SK-N-SH (cell line): ENCODE measurements at regions not wholly inside any gene's neighbourhood (a gene's known extent, or its start where the extent isn't known, plus 50 kb on each side); places are given as distances from the start of the nearest gene placed in this dataset.
A peak's percentile ranks its signal among the peaks of the same experiment; 100 is the strongest.

Experiments used
- CTCF ChIA-PET: fragments of 300-600, 350-600 bp; formaldehyde crosslinking; extraction: SDS; loops from one replicate; lab custom pipeline; 2021; lab: Yijun Ruan, JAX
- POLR2A ChIA-PET: fragments of 350-600 bp; sonication (Branson Sonifier 250); formaldehyde crosslinking; extraction: SDS; loops from one replicate; lab custom pipeline; 2020; ENCODE audit warnings: antibody characterized with exemption, inconsistent platforms; lab: Yijun Ruan, JAX
- DNase-seq: peaks from one replicate; pipeline ENCODE4 v3.0.0; 2012
- H2AFZ ChIP-seq: fragments of 200-600 bp; sonication (generic); 2 replicates; pipeline ENCODE4 v1.8.1; 2016; ENCODE audit warnings: antibody characterized with exemption, mild to moderate bottlenecking, low read depth
- H3F3A ChIP-seq: fragments of 200-600 bp; sonication (generic); replicated peaks from 2 replicates; pipeline ENCODE3; 2016; ENCODE audit warnings: antibody characterized with exemption, mild to moderate bottlenecking; ENCODE audit not compliant: insufficient read depth
- H3K27ac ChIP-seq, 2 experiments: fragments of 200-500 bp in 1 of 2; fragments of 200-600 bp in 1 of 2; sonication (Bioruptor generic) in 1 of 2; sonication (generic), shearing (Covaris generic) in 1 of 2; 2 replicates each; pipeline versions ENCODE4 v1.5.1 to v1.6.1; 2014 to 2016; ENCODE audit warnings: low read depth in 2 of 2, inconsistent platforms in 1 of 2, low read length in 1 of 2, mild to moderate bottlenecking in 1 of 2, mixed read lengths in 1 of 2
- H3K27me3 ChIP-seq: fragments of 200-600 bp; sonication (generic), shearing (Covaris generic); 2 replicates; pipeline ENCODE4 v1.6.1; 2016; ENCODE audit warnings: mixed run types; ENCODE audit not compliant: insufficient read depth
- H3K36me3 ChIP-seq, 2 experiments: fragments of 200-500 bp in 1 of 2; fragments of 200-600 bp in 1 of 2; sonication (Bioruptor generic) in 1 of 2; sonication (generic) in 1 of 2; replicated peaks in 1 of 2; 2 replicates each; pipeline versions ENCODE3 to v1.5.1; 2014 to 2016; ENCODE audit warnings: low read length in 1 of 2, mild to moderate bottlenecking in 1 of 2; ENCODE audit not compliant: insufficient read depth in 2 of 2, control insufficient read depth in 1 of 2
- H3K4me1 ChIP-seq, 2 experiments: fragments of 200-500 bp in 1 of 2; fragments of 200-600 bp in 1 of 2; sonication (Bioruptor generic) in 1 of 2; sonication (generic), shearing (Covaris generic) in 1 of 2; 2 replicates each; pipeline versions ENCODE4 v1.5.1 to v1.6.1; 2014 to 2016; ENCODE audit warnings: low read depth in 1 of 2, low read length in 1 of 2, mixed run types in 1 of 2; ENCODE audit not compliant: insufficient read depth in 2 of 2, control insufficient read depth in 1 of 2
- H3K4me2 ChIP-seq: fragments of 200-600 bp; sonication (generic), shearing (Covaris generic); 2 replicates; pipeline ENCODE4 v1.6.1; 2017; ENCODE audit warnings: mixed run types
- H3K4me3 ChIP-seq, 2 experiments: fragments of 200-500 bp in 1 of 2; fragments of 200-600 bp in 1 of 2; sonication (Bioruptor generic) in 1 of 2; sonication (generic), shearing (Covaris generic) in 1 of 2; 2 replicates each; pipeline versions ENCODE4 v1.5.1 to v1.8.1; 2014 to 2016; ENCODE audit warnings: low read depth in 2 of 2, inconsistent platforms in 1 of 2, low read length in 1 of 2, mild to moderate bottlenecking in 1 of 2, mixed read lengths in 1 of 2, moderate library complexity in 1 of 2
- H3K79me2 ChIP-seq: fragments of 200-600 bp; sonication (generic); 2 replicates; pipeline ENCODE4 v1.8.1; 2017; ENCODE audit warnings: mild to moderate bottlenecking; ENCODE audit not compliant: insufficient read depth
- H3K9ac ChIP-seq: fragments of 200-600 bp; sonication (generic); 2 replicates; pipeline ENCODE4 v1.6.1; 2017; ENCODE audit warnings: mixed run types
- H3K9me2 ChIP-seq: fragments of 200-600 bp; sonication (generic); 2 replicates; pipeline ENCODE4 v1.6.1; 2017; ENCODE audit warnings: mixed run types
- H3K9me3 ChIP-seq: fragments of 200-600 bp; sonication (generic); 2 replicates; pipeline ENCODE4 v1.6.1; 2017; ENCODE audit warnings: mixed run types, mild to moderate bottlenecking, moderate library complexity
- H4K20me1 ChIP-seq: fragments of 200-600 bp; sonication (generic); 2 replicates; pipeline ENCODE4 v1.6.1; 2017; ENCODE audit warnings: mild to moderate bottlenecking, mixed run types; ENCODE audit not compliant: insufficient read depth
- CHD2 ChIP-seq: fragments of 150-350 bp; IDR thresholded peaks from 2 replicates; pipeline ENCODE4 v1.6.1; 2018; ENCODE audit warnings: low read length; ENCODE audit not compliant: partially characterized antibody
- FOSL2 ChIP-seq: IDR thresholded peaks from 2 replicates; pipeline ENCODE4 v1.4.0; 2012; ENCODE audit warnings: low read depth, mild to moderate bottlenecking, moderate library complexity, borderline replicate concordance
- FOXM1 ChIP-seq: IDR thresholded peaks from 2 replicates; pipeline ENCODE4 v1.4.0; 2012; ENCODE audit warnings: low read depth, mild to moderate bottlenecking
- MEF2A ChIP-seq: IDR thresholded peaks from 2 replicates; pipeline ENCODE4 v1.4.0; 2012; ENCODE audit warnings: low read depth, borderline replicate concordance
- MXI1 ChIP-seq: IDR thresholded peaks from 2 replicates; pipeline ENCODE4 v1.6.1; 2012; ENCODE audit warnings: mild to moderate bottlenecking, low read depth, low read length, improper control_type of control experiment
- RFX5 ChIP-seq: IDR thresholded peaks from 2 replicates; pipeline ENCODE4 v1.6.1; 2012; ENCODE audit warnings: mild to moderate bottlenecking, improper control_type of control experiment, low read length
- TAF1 ChIP-seq: IDR thresholded peaks from 2 replicates; pipeline ENCODE4 v1.6.1; 2012; ENCODE audit warnings: low read depth, mild to moderate bottlenecking, low read length, moderate library complexity, borderline replicate concordance
- TCF12 ChIP-seq: IDR thresholded peaks from 2 replicates; pipeline ENCODE4 v1.4.0; 2012
- WGBS: methylation state at CpG from one replicate; pipeline ENCODE4 v1.1.6; 2017; ENCODE audit warnings: low lambda C conversion rate; 5-methylcytosine and 5-hydroxymethylcytosine counted together
- TF ChIP-seq, protein P1 (sequence below): IDR thresholded peaks from 2 replicates; pipeline ENCODE4 v1.6.1; 2012; ENCODE audit warnings: mild to moderate bottlenecking, low read depth, low read length, moderate library complexity
- TF ChIP-seq, protein P2 (sequence below): IDR thresholded peaks from 2 replicates; pipeline ENCODE4; 2012
- TF ChIP-seq, protein P3 (sequence below): fragments of 200-600 bp; sonication (generic); IDR thresholded peaks from 2 replicates; pipeline ENCODE4 v1.6.1; 2017; ENCODE audit warnings: antibody characterized with exemption, mild to moderate bottlenecking, moderate library complexity

DNA sequence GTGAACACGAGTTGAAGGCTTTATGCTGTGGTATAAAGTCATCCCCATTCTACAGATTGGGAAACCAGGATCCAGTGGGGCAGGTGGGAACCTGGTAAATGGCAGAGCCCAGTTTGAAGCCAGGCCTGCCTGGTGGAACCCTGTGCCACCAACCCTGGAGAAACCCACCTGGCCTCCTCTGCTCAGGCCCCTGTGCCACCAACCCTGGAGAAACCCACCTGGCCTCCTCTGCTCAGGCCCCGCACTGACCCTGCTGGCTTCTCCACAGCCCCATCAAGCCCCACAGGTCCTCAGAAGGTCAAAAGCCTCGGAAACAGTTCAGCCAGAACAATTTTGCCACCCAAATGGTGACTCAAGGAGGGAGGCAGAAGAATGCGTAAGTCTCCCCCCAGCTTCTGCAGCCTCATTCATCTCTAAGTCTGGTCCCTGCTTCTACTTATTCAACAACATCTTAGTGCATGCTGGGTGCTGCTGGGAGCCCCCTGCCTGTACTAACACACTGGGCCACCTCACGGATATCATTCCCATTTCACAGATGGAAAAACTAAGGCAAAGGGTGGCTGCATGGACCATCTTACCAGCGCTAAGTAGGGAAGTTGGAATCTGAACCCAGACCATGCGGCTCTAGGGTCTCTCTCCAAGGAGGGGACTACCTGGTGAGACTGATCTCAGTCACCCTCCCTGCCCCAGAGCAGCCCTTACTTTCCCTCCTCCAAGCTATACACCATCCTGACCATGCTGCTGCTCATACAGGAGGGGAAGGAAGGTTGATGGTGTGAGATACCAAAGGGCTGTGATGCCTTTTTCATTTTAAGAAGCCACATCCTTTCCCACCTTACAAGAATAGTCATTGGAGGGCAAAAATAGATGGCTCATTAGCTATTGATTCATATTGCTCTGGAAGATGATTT lies 93.7 kb upstream of the ID2 start (continued):
- TF ChIP-seq, protein P1, sequence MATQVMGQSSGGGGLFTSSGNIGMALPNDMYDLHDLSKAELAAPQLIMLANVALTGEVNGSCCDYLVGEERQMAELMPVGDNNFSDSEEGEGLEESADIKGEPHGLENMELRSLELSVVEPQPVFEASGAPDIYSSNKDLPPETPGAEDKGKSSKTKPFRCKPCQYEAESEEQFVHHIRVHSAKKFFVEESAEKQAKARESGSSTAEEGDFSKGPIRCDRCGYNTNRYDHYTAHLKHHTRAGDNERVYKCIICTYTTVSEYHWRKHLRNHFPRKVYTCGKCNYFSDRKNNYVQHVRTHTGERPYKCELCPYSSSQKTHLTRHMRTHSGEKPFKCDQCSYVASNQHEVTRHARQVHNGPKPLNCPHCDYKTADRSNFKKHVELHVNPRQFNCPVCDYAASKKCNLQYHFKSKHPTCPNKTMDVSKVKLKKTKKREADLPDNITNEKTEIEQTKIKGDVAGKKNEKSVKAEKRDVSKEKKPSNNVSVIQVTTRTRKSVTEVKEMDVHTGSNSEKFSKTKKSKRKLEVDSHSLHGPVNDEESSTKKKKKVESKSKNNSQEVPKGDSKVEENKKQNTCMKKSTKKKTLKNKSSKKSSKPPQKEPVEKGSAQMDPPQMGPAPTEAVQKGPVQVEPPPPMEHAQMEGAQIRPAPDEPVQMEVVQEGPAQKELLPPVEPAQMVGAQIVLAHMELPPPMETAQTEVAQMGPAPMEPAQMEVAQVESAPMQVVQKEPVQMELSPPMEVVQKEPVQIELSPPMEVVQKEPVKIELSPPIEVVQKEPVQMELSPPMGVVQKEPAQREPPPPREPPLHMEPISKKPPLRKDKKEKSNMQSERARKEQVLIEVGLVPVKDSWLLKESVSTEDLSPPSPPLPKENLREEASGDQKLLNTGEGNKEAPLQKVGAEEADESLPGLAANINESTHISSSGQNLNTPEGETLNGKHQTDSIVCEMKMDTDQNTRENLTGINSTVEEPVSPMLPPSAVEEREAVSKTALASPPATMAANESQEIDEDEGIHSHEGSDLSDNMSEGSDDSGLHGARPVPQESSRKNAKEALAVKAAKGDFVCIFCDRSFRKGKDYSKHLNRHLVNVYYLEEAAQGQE = no peak
- TF ChIP-seq FOXM1 = no peak
- TF ChIP-seq, protein P2, sequence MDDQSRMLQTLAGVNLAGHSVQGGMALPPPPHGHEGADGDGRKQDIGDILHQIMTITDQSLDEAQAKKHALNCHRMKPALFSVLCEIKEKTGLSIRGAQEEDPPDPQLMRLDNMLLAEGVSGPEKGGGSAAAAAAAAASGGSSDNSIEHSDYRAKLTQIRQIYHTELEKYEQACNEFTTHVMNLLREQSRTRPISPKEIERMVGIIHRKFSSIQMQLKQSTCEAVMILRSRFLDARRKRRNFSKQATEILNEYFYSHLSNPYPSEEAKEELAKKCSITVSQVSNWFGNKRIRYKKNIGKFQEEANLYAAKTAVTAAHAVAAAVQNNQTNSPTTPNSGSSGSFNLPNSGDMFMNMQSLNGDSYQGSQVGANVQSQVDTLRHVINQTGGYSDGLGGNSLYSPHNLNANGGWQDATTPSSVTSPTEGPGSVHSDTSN = no peak

DNA sequence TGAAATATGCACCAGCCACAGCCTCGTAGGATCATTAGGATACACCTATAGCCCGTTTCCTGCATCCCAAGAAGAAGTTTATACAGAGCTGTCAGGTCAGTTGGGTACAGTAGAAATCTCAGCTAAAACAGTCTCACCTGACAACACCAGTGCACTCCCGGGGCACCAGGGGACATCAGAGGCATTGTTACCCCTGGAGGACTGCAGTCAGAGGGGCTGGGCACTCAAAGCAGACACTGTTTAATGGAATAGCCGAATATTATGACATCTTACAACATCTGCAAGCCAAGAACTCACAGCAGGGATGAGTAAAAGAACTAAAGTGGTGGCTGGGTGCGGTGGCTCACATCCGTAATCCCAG lies 93.0 kb upstream of the ID2 start:
- H3K4me3 ChIP-seq = no peak overlapping the region
- TF ChIP-seq FOSL2 (no peak), MEF2A (no peak)
- no peak overlapping the region for H3K9ac ChIP-seq
- H3K27ac ChIP-seq = no peak overlapping the region
- H3K9me3 ChIP-seq = no peaks in the 10 kb centered on the region
- CTCF ChIA-PET = no interaction called here
- no peaks in the 10 kb centered on the region for H3K27me3 ChIP-seq
- H3F3A ChIP-seq = no peaks in the 10 kb centered on the region
- H3K36me3 ChIP-seq = no peaks in the 10 kb centered on the region
- H4K20me1 ChIP-seq = no peaks in the 10 kb centered on the region
- no peak overlapping the region for H2AFZ ChIP-seq
- WGBS = 79% methylated on average over 6 of the region's 6 CpGs
- H3K4me1 ChIP-seq = no peaks in the 10 kb centered on the region; a peak in 1 of 4 replicates
- H3K79me2 ChIP-seq = no peaks in the 10 kb centered on the region
- DNase-seq = no peak
- POLR2A ChIA-PET = no interaction called here
- no peak overlapping the region for H3K4me2 ChIP-seq
- no peaks in the 10 kb centered on the region for H3K9me2 ChIP-seq

DNA sequence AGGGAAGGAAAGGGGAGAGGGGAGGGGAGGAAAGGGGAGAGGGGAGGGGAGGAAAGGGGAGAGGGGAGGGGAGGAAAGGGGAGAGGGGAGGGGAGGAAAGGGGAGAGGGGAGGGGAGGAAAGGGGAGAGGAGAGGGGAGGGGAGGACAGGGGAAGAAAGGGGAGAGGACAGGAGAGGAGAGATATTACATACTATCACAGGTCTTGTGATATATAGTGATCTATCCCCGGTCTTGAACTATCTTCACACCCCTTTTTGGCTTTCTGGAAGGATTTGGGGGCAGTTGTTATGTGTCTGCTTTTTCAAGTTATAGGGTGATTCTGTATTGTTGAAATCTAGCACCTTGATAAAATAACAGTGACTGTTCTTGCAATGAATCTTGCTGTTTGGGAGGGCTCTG lies 92.1 kb upstream of the ID2 start:
- no peaks in the 10 kb centered on the region; a peak in 1 of 4 replicates for H3K4me1 ChIP-seq
- no peaks in the 10 kb centered on the region for H3K36me3 ChIP-seq
- no peaks in the 10 kb centered on the region for H3K9me2 ChIP-seq
- ChIA-PET CTCF (no interaction called here), POLR2A (no interaction called here)
- no peak overlapping the region for H3K4me3 ChIP-seq
- H4K20me1 ChIP-seq = no peaks in the 10 kb centered on the region
- no peaks in the 10 kb centered on the region for H3K79me2 ChIP-seq
- H3K4me2 ChIP-seq = no peak overlapping the region
- DNase-seq = no peak
- no peaks in the 10 kb centered on the region for H3F3A ChIP-seq
- no peak overlapping the region for H3K9ac ChIP-seq
- H2AFZ ChIP-seq = no peak overlapping the region
- H3K27ac ChIP-seq = peak overlapping the region in 1 of 2 experiments; percentile 39; a peak in 1 of 4 replicates
- H3K9me3 ChIP-seq = no peaks in the 10 kb centered on the region
- 73% methylated on average over 1 of the region's 1 CpG for WGBS
- TF ChIP-seq RFX5 (no peak), MXI1 (no peak), CHD2 (no peak), TCF12 (no peak), TAF1 (no peak), MEF2A (no peak)
- TF ChIP-seq, protein P2 = no peak
- TF ChIP-seq, protein P3, sequence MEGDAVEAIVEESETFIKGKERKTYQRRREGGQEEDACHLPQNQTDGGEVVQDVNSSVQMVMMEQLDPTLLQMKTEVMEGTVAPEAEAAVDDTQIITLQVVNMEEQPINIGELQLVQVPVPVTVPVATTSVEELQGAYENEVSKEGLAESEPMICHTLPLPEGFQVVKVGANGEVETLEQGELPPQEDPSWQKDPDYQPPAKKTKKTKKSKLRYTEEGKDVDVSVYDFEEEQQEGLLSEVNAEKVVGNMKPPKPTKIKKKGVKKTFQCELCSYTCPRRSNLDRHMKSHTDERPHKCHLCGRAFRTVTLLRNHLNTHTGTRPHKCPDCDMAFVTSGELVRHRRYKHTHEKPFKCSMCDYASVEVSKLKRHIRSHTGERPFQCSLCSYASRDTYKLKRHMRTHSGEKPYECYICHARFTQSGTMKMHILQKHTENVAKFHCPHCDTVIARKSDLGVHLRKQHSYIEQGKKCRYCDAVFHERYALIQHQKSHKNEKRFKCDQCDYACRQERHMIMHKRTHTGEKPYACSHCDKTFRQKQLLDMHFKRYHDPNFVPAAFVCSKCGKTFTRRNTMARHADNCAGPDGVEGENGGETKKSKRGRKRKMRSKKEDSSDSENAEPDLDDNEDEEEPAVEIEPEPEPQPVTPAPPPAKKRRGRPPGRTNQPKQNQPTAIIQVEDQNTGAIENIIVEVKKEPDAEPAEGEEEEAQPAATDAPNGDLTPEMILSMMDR = no peak
- H3K27me3 ChIP-seq = no peaks in the 10 kb centered on the region
